ENCODE measurements at regions not wholly inside any gene's neighbourhood (a gene's known extent, or its start where the extent isn't known, plus 50 kb on each side); places are given as distances from the start of the nearest gene placed in this dataset.

- Histone ChIP-seq H3K4me1 (ENCODE audit: insufficient read depth, low read length) (no peaks in the 10 kb centered on the region), H3K9ac (ENCODE audit: low read depth, low read length) (no peak overlapping the region), H3K9me3 (ENCODE audit: control insufficient read depth, insufficient read depth, low read length) (no peaks in the 10 kb centered on the region), H3K36me3 (ENCODE audit: insufficient read depth, low read length) (no peaks in the 10 kb centered on the region)
Observed at GRCh38 chr4:62740296-62740695, 1540.2 kb downstream of the ADGRL3 start.

DNA sequence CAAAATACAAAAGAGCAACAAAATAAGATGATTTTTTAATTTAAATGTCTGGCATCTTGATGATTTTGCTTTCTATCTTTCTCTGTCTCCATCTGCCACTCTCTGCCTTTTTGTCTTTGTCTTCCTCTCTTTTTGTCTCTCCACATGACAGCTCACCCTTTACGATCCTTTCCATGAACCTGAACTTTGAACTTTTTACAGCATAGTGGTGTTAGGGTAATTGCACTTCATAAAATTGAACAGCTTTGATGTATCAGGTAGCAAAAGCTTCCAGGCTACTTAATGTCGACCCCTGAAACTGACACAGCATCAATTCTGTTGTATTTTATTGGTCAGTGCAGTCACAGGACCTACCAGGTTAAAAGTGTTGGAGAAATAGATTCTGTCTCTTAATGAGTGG, 1517.0 kb downstream of the ADGRL3 start:
- no peaks in the 10 kb centered on the region for H3K9me3 ChIP-seq (ENCODE audit: control insufficient read depth, insufficient read depth, low read length)

DNA sequence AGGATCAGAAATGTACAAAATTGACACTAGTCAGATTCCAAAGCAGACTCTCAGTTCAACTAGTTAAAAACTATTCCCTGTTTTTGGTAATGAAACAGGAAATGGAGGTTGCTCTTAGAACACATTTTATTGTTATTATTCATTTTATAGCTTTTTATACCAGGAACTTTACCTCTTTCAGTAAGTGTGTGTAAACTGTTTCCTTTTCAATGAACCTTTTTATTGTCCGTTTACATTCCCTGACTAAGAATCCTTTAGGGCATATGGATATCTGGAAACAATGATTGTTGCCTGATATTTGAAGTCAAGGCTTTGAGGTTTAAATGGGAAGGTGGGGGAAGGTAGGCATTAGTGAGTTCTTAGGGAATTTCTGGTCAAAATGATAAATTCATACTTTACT, 1511.4 kb downstream of the ADGRL3 start:
- H3K9me3 ChIP-seq (ENCODE audit: control insufficient read depth, insufficient read depth, low read length) = no peaks in the 10 kb centered on the region
- H3K4me1 ChIP-seq (ENCODE audit: insufficient read depth, low read length) = no peaks in the 10 kb centered on the region
- no peak overlapping the region for H3K9ac ChIP-seq (ENCODE audit: low read depth, low read length)
- H3K36me3 ChIP-seq (ENCODE audit: insufficient read depth, low read length) = no peaks in the 10 kb centered on the region

More for the DNA sequence above, 1517.0 kb downstream of the ADGRL3 start:
- Histone ChIP-seq H3K36me3 (ENCODE audit: insufficient read depth, low read length) (no peaks in the 10 kb centered on the region), H3K4me1 (ENCODE audit: insufficient read depth, low read length) (no peaks in the 10 kb centered on the region), H3K9ac (ENCODE audit: low read depth, low read length) (no peak overlapping the region)

- Histone ChIP-seq H3K9ac (ENCODE audit: low read depth, low read length) (no peak overlapping the region), H3K9me3 (ENCODE audit: control insufficient read depth, insufficient read depth, low read length) (no peaks in the 10 kb centered on the region), H3K4me1 (ENCODE audit: insufficient read depth, low read length) (no peaks in the 10 kb centered on the region), H3K36me3 (ENCODE audit: insufficient read depth, low read length) (no peaks in the 10 kb centered on the region)
Observed at GRCh38 chr4:62709618-62710252, 1509.6 kb downstream of the ADGRL3 start.

DNA sequence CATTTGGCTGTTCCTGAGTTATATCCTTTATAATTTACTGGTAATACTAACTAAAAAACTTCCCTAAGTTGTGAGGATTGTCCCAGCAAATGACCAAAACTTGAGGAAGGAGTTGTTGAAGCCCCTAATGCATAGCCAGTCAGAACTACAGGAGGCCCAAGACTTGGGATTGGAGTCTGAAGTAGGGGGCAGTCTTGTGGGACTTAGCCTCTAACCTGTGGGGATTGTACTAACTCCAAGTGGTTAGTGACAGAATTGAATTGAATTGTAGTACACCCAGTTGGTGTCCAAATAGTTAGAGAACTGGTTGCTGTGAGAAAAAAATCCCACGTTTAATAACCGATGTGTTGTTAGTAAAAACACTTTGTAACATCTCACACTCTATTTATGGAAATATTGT, 1506.3 kb downstream of the ADGRL3 start:
- Histone ChIP-seq H3K4me1 (ENCODE audit: insufficient read depth, low read length) (no peaks in the 10 kb centered on the region), H3K9ac (ENCODE audit: low read depth, low read length) (no peak overlapping the region), H3K9me3 (ENCODE audit: control insufficient read depth, insufficient read depth, low read length) (no peaks in the 10 kb centered on the region), H3K36me3 (ENCODE audit: insufficient read depth, low read length) (no peaks in the 10 kb centered on the region)

- Histone ChIP-seq H3K36me3 (ENCODE audit: insufficient read depth, low read length) (no peaks in the 10 kb centered on the region), H3K9ac (ENCODE audit: low read depth, low read length) (no peak overlapping the region), H3K9me3 (ENCODE audit: control insufficient read depth, insufficient read depth, low read length) (no peaks in the 10 kb centered on the region), H3K4me1 (ENCODE audit: insufficient read depth, low read length) (no peaks in the 10 kb centered on the region)
Observed at GRCh38 chr4:62683799-62684566, 1483.9 kb downstream of the ADGRL3 start.

- H3K36me3 ChIP-seq (ENCODE audit: insufficient read depth, low read length) = no peaks in the 10 kb centered on the region
- H3K9ac ChIP-seq (ENCODE audit: low read depth, low read length) = no peak overlapping the region
- no peaks in the 10 kb centered on the region for H3K4me1 ChIP-seq (ENCODE audit: insufficient read depth, low read length)
- H3K9me3 ChIP-seq (ENCODE audit: control insufficient read depth, insufficient read depth, low read length) = no peaks in the 10 kb centered on the region
Observed at GRCh38 chr4:62676962-62677361, 1476.8 kb downstream of the ADGRL3 start.

DNA sequence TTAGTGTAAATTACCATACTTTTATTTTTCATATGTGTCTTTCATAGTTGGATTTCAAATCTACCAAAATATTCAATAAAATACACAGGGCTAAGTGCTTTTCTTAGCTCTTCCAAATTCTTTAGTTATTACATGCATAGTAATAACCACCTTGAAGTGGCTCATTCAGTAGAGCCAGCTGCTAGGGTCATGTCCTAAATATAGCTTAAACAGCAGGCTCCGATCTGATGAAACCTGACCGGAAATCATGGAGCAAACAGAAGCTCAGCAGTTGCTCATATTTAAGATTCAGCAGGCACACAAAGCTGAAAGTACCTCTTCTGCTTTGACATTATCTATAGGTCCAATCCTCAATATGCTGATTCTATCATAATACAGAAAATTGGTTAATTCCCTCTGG, 1470.4 kb downstream of the ADGRL3 start:
- no peak overlapping the region for H3K9ac ChIP-seq (ENCODE audit: low read depth, low read length)
- no peaks in the 10 kb centered on the region for H3K9me3 ChIP-seq (ENCODE audit: control insufficient read depth, insufficient read depth, low read length)
- H3K36me3 ChIP-seq (ENCODE audit: insufficient read depth, low read length) = no peaks in the 10 kb centered on the region
- H3K4me1 ChIP-seq (ENCODE audit: insufficient read depth, low read length) = no peaks in the 10 kb centered on the region

- Histone ChIP-seq H3K36me3 (ENCODE audit: insufficient read depth, low read length) (no peaks in the 10 kb centered on the region), H3K4me1 (ENCODE audit: insufficient read depth, low read length) (no peaks in the 10 kb centered on the region), H3K9me3 (ENCODE audit: control insufficient read depth, insufficient read depth, low read length) (no peaks in the 10 kb centered on the region), H3K9ac (ENCODE audit: low read depth, low read length) (no peak overlapping the region)
Observed at GRCh38 chr4:62661821-62662220, 1461.7 kb downstream of the ADGRL3 start.

GRCh38 chr4:62656006-62656405, 1455.9 kb downstream of the ADGRL3 start:
- no peaks in the 10 kb centered on the region for H3K36me3 ChIP-seq (ENCODE audit: insufficient read depth, low read length)
- H3K4me1 ChIP-seq (ENCODE audit: insufficient read depth, low read length) = no peaks in the 10 kb centered on the region
- H3K9me3 ChIP-seq (ENCODE audit: control insufficient read depth, insufficient read depth, low read length) = no peaks in the 10 kb centered on the region
- no peak overlapping the region for H3K9ac ChIP-seq (ENCODE audit: low read depth, low read length)

DNA sequence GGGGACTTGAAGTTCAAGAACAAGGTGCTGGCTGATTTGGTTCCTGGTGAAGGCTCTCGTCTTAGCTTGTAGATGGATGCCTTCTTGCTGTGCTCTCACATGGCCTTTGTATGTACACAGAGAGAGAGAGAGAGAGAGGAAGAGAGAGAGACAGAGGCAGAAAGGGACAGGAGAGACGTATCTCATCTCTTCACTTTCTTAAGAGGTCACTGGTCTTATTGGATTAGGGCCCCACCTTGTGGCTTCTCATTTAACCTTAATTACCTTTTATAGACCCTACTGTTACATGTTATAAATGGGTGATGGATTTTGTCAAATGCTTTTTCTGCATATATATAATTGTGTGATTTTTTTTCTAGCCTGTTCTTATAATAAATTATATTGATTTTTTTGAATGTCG, 1444.2 kb downstream of the ADGRL3 start:
- Histone ChIP-seq H3K4me1 (ENCODE audit: insufficient read depth, low read length) (no peaks in the 10 kb centered on the region; the same call in 1 of the 2 replicates), H3K9ac (ENCODE audit: low read depth, low read length) (no peak overlapping the region), H3K9me3 (ENCODE audit: control insufficient read depth, insufficient read depth, low read length) (no peaks in the 10 kb centered on the region)

DNA sequence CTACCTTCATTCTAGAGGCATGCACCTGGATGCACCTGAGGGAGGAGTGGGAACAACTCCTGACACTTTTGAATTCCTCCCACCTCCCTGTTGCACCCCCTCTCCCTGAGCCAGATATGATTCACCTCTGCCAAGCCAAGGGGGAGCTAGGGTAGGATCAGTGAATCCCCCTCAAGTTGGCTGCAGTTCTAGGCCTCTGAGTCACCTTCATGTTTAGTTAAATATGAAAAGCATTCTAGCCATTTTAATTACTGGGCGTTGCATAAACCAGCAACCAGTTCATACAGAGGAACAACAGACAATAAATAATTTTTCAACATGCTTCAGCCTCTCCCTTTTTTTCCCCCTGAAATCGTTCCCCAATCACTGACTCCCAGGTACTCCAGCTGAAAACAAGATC, 1440.2 kb downstream of the ADGRL3 start:
- Histone ChIP-seq H3K4me1 (ENCODE audit: insufficient read depth, low read length) (no peaks in the 10 kb centered on the region; the same call in 1 of the 2 replicates), H3K36me3 (ENCODE audit: insufficient read depth, low read length) (no peaks in the 10 kb centered on the region), H3K9ac (ENCODE audit: low read depth, low read length) (no peak overlapping the region), H3K9me3 (ENCODE audit: control insufficient read depth, insufficient read depth, low read length) (no peaks in the 10 kb centered on the region)

More for the DNA sequence above, 1444.2 kb downstream of the ADGRL3 start:
- no peaks in the 10 kb centered on the region for H3K36me3 ChIP-seq (ENCODE audit: insufficient read depth, low read length)

GRCh38 chr4:62627671-62628070, 1427.5 kb downstream of the ADGRL3 start:
- no peaks in the 10 kb centered on the region for H3K4me1 ChIP-seq (ENCODE audit: insufficient read depth, low read length)
- H3K9me3 ChIP-seq (ENCODE audit: control insufficient read depth, insufficient read depth, low read length) = no peaks in the 10 kb centered on the region
- no peak overlapping the region for H3K9ac ChIP-seq (ENCODE audit: low read depth, low read length)
- no peaks in the 10 kb centered on the region for H3K36me3 ChIP-seq (ENCODE audit: insufficient read depth, low read length)

DNA sequence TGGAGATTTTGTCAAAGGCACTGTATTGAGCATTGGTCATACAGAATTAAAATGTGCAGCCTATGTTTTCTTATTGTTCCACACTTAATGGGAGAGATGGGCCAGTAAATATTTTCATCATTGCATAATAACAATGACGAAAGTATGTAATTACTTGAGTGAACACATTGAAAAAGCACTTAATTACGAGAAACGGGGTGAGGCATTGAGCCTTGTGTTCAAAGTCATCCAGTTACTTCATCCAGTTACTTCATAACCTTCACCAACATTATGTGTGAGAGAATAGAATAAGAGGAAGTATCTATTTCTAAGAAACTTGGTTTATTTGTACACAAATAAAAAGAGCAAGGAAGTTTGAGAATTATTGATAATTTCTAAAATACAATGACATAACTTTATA, 1427.0 kb downstream of the ADGRL3 start:
- Histone ChIP-seq H3K9ac (ENCODE audit: low read depth, low read length) (no peak overlapping the region), H3K4me1 (ENCODE audit: insufficient read depth, low read length) (no peaks in the 10 kb centered on the region), H3K9me3 (ENCODE audit: control insufficient read depth, insufficient read depth, low read length) (no peaks in the 10 kb centered on the region), H3K36me3 (ENCODE audit: insufficient read depth, low read length) (no peaks in the 10 kb centered on the region)

- Histone ChIP-seq H3K36me3 (ENCODE audit: insufficient read depth, low read length) (no peaks in the 10 kb centered on the region), H3K4me1 (ENCODE audit: insufficient read depth, low read length) (no peaks in the 10 kb centered on the region), H3K9me3 (ENCODE audit: control insufficient read depth, insufficient read depth, low read length) (no peaks in the 10 kb centered on the region), H3K9ac (ENCODE audit: low read depth, low read length) (no peak overlapping the region)
Observed at GRCh38 chr4:62622089-62622488, 1422.0 kb downstream of the ADGRL3 start.
